Right atrium auricular region (tissue), 2 donors: ENCODE measurements at regions not wholly inside any gene's neighbourhood (a gene's known extent, or its start where the extent isn't known, plus 50 kb on each side); places are given as distances from the start of the nearest gene placed in this dataset.
"Not testable (repeated sequence)": the region's sequence is repeated elsewhere in the genome, so short reads cannot be mapped to it uniquely, and the experiment has no call there.

ENCODE experiments used
- DNase-seq: peaks from one replicate; pipeline ENCODE4 v3.0.0-alpha.2; 2019; ENCODE audit warnings: low spot score
- H3K27ac ChIP-seq, 2 donors: fragments of 200-600 bp; sonication (generic); 1 replicate in 1 of 2; 2 replicates in 1 of 2; pipeline ENCODE4 v1.5.1; 2016 to 2019
- H3K27me3 ChIP-seq, 2 donors: fragments of 200-600 bp; sonication (generic); one replicate each; pipeline versions ENCODE4 v1.5.1 to v1.6.0; 2017 to 2019
- H3K36me3 ChIP-seq: fragments of 200-600 bp; sonication (generic); one replicate; pipeline ENCODE4 v1.5.1; 2016
- H3K4me1 ChIP-seq, 2 donors: fragments of 200-600 bp; sonication (generic); one replicate each; pipeline versions ENCODE4 v1.5.1 to v1.6.0; 2017 to 2019
- H3K4me3 ChIP-seq, 2 donors: fragments of 200-600 bp; sonication (generic); 1 replicate in 1 of 2; 2 replicates in 1 of 2; pipeline ENCODE4 v1.5.1; 2017 to 2019; ENCODE audit warnings: mild to moderate bottlenecking in 1 of 2, moderate library complexity in 1 of 2
- H3K9me3 ChIP-seq, 2 donors: fragments of 200-600 bp; sonication (generic); one replicate each; pipeline ENCODE4 v1.5.1; 2019
- TF ChIP-seq, protein P1 (sequence below), 2 donors: fragments of 200-600 bp; sonication (generic); IDR thresholded peaks; one replicate each; pipeline ENCODE4 v1.5.1; 2019; ENCODE audit warnings: antibody characterized with exemption in 2 of 2

DNA sequence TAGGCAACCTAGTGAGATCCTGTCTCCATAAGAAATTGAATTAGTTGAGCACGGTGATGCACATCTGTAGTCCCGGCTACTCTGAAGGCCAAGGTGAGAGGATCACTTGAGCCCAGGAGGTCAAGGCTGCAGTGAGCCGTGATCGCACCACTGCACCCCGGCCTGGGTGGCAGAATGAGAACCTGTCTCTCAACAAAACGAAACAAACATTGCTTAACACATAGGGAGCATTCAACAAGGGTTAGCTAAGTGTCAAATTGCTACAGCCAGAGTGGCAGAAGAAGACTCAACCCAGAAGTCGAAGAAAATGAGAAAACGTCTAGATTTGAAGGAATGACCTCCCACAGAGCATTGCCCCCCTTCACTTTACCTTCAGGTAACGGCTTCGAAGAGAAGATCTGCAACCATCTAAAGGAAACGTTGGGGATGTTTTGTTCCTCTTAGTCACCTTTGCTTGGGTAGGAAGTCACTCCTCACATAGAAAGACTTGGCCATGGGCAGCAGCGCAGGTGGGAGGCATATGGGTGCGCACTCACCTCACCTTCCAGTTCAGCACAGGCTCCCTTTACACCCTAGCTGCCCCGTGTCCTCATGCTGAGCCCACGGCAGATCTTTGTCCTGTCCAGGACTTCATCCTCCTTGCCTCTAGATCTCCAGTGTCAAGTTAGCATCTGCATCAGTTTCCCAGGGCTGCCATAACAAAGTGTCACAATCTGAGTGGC is 63.7 kb upstream of the SHLD1 start:
- Histone ChIP-seq H3K27me3 (no peaks in the 10 kb centered on the region), H3K27ac (no peak overlapping the region), H3K4me3 (no peak overlapping the region), H3K36me3 (no peaks in the 10 kb centered on the region), H3K4me1 (peaks cover 0 to 13% of the 10 kb centered on the region in 2 donors), H3K9me3 (no peaks in the 10 kb centered on the region)
- no peak for DNase-seq
- TF ChIP-seq, protein P1, sequence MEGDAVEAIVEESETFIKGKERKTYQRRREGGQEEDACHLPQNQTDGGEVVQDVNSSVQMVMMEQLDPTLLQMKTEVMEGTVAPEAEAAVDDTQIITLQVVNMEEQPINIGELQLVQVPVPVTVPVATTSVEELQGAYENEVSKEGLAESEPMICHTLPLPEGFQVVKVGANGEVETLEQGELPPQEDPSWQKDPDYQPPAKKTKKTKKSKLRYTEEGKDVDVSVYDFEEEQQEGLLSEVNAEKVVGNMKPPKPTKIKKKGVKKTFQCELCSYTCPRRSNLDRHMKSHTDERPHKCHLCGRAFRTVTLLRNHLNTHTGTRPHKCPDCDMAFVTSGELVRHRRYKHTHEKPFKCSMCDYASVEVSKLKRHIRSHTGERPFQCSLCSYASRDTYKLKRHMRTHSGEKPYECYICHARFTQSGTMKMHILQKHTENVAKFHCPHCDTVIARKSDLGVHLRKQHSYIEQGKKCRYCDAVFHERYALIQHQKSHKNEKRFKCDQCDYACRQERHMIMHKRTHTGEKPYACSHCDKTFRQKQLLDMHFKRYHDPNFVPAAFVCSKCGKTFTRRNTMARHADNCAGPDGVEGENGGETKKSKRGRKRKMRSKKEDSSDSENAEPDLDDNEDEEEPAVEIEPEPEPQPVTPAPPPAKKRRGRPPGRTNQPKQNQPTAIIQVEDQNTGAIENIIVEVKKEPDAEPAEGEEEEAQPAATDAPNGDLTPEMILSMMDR (IDR thresholded peaks at IDR 0.05): no peak

DNA sequence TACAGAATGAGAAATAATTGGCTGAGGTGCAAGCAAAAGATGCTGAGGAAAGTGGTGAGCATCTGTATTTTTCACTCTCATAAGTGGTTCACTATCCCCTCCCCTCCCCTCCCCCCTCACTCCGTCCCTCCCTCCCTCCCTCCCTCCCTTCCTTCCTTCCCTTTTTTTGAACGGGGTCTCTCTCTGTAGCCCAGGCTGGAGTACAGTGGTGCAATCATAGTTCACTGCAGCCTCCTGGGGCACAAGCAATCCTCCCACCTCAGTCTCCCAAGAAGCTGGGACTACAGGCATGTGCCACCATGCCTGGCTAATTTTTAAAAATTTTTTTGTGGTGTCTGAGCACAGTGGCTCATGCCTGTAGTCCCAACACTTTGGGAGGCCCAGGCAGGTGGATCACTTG is 67.6 kb upstream of the SHLD1 start:
- not testable (repeated sequence) for DNase-seq, H3K36me3 ChIP-seq, H3K4me3 ChIP-seq, H3K9me3 ChIP-seq, H3K27me3 ChIP-seq, H3K4me1 ChIP-seq, H3K27ac ChIP-seq

DNA sequence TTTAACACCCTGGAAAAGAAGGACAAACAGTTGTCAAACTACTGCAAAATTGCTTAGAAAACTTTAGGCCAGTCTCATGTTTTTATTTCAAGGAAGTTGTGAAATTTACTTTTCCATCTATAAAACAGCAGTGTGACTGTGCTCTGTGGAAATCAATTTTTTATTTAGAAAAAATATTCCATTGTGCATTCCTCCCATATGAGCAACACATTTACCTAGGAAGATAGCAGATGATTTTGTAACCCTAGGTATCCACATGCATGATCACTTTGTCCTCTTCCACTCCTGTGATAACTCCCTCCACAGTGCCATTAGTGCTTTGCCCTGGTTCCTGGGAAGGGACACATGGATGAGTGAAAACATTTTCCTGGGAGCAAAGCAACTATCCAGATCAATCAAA is 69.4 kb upstream of the GPCPD1 start:
- DNase-seq: no peak
- Histone ChIP-seq H3K9me3 (no peaks in the 10 kb centered on the region), H3K36me3 (no peaks in the 10 kb centered on the region), H3K27ac (no peak overlapping the region), H3K4me1 (no peaks in the 10 kb centered on the region), H3K27me3 (no peaks in the 10 kb centered on the region), H3K4me3 (no peak overlapping the region)
- TF ChIP-seq, protein P1 (IDR thresholded peaks at IDR 0.05): no peak

DNA sequence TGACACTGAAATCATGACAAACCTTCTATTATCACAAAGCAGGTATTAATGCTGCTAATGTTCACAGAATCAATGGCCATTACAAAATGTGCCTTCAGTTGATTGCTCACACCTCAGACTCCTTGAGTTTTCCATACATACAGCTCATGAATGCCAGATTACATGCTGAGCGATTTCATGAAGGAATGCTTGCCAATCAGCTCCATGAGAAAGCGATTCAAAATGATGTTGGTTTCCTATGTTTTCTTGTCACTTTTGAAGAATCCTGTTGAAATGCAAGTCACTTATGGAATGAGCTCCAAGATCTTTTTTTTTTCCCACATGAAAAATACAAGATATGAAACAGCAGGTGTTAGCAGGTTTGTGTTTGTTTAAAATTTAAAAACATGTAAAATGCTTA is 68.0 kb upstream of the GPCPD1 start:
- H3K36me3 ChIP-seq: no peaks in the 10 kb centered on the region
- H3K9me3 ChIP-seq: no peaks in the 10 kb centered on the region
- H3K4me1 ChIP-seq: no peaks in the 10 kb centered on the region
- H3K27ac ChIP-seq: no peak overlapping the region
- DNase-seq: no peak
- no peak overlapping the region for H3K4me3 ChIP-seq
- H3K27me3 ChIP-seq: no peaks in the 10 kb centered on the region
- TF ChIP-seq, protein P1 (IDR thresholded peaks at IDR 0.05): no peak

DNA sequence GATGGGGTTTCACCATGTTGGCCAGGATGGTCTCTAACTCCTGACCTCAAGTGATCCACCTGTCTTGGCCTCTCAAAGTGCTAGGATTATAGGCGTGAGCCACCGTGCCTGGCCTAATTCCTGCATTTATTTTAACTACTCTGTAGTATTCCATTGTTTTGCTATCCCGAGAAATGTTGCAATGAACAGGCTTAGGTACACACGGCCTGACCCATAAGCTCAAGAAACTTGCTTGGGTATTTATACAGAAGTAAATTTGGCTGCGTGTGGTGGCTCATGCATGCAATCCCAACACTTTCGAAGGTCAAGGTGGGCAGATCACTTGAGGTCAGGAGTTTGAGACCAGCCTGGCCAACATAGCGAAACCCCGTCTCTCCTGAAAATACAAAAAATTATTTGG is 67.1 kb upstream of the GPCPD1 start:
- H3K27ac ChIP-seq: not testable (repeated sequence)

DNA sequence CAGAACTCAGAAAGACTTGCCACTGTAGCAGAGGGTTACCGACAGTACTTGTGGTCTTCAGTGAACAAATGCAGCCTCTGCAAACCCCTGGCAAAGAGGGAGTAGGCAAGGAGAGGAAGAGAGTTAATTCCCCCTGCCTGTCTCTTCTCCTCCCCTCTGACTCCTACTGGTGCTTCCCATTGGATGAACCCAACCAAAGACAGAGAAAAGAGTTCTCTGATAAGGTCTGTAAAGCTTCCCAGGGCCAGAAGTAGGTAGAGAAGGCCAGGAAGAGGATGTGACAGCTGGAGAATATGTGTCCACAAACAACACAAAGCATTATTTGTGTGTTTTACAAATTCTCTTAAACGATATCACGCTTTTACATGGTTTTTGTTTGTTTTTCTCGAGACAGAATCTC is 66.6 kb upstream of the GPCPD1 start:
- H3K27me3 ChIP-seq: no peaks in the 10 kb centered on the region
- no peak for DNase-seq
- no peak overlapping the region for H3K27ac ChIP-seq
- no peaks in the 10 kb centered on the region for H3K4me1 ChIP-seq
- TF ChIP-seq, protein P1 (IDR thresholded peaks at IDR 0.05): no peak
- H3K4me3 ChIP-seq: no peak overlapping the region
- no peaks in the 10 kb centered on the region for H3K9me3 ChIP-seq
- no peaks in the 10 kb centered on the region for H3K36me3 ChIP-seq

More for the DNA sequence above, 67.1 kb upstream of the GPCPD1 start:
- not testable (repeated sequence) for H3K27me3 ChIP-seq, H3K9me3 ChIP-seq, H3K4me1 ChIP-seq, H3K4me3 ChIP-seq, DNase-seq, H3K36me3 ChIP-seq
